NCI-H2107 (cell line): ENCODE measurements at regions not wholly inside any gene's neighbourhood (a gene's known extent, or its start where the extent isn't known, plus 50 kb on each side); places are given as distances from the start of the nearest gene placed in this dataset.

Experiments
- DNase-seq: peaks from one replicate; lab custom pipeline; 2025; lab: John Stamatoyannopoulos, UW

DNA sequence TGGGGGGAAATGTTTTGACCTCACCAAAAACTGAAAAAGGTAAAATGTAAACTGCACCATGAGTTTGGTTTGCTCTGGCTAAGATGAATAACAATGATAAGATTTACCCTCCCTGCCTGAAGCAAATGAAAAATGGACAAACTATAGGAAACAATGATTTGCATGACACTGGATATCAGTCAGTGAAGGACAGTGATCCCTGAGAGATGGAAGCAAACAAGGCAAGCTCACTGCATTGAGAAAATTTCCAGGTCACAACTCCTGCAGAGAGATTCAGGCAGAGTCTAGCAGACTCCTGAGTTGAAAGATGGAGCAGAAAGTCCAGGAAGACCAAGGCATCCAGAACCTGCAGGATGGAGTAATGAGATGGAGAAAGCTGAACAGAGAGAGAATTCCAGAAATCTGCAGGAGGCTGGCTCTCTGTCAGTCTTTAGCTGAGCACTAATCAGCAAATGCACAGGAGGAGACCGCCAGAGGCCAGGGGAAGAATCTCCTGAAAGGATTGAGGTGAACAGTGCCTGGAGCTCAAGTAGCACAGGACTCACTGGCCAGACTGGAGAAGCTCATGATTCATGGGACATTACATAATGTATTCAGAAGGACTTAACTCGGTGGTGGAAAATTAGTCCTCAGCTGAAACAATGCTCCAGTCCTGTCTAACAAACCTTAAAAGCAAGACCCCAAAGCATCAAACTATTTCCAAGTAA, 51.2 kb upstream of the PALS2 start:
- no peak for DNase-seq
